ENCODE measurements at regions not wholly inside any gene's neighbourhood (a gene's known extent, or its start where the extent isn't known, plus 50 kb on each side); places are given as distances from the start of the nearest gene placed in this dataset.

- no peak for DNase-seq (ENCODE audit: low read depth in 2 of 3, low spot score in 2 of 3)
Observed at GRCh38 chr11:45449036-45449601, 163.0 kb upstream of the SYT13 start.

- no peak for DNase-seq (ENCODE audit: low read depth in 2 of 3, low spot score in 2 of 3)
Observed at GRCh38 chr11:45448561-45448960, 162.4 kb upstream of the SYT13 start.

GRCh38 chr11:45446998-45447397 is 160.9 kb upstream of the SYT13 start:
- no peak for DNase-seq (ENCODE audit: low read depth in 2 of 3, low spot score in 2 of 3)

GRCh38 chr11:45446434-45446833 is 160.3 kb upstream of the SYT13 start:
- DNase-seq (ENCODE audit: low read depth in 2 of 3, low spot score in 2 of 3) = no peak

- no peak for DNase-seq (ENCODE audit: low read depth in 2 of 3, low spot score in 2 of 3)
Observed at GRCh38 chr11:45444796-45445195, 158.7 kb upstream of the SYT13 start.

- DNase-seq (ENCODE audit: low read depth in 2 of 3, low spot score in 2 of 3) = no peak
Observed at GRCh38 chr11:45440111-45440510, 154.0 kb upstream of the SYT13 start.

GRCh38 chr11:45436966-45437365 is 150.8 kb upstream of the SYT13 start:
- no peak for DNase-seq (ENCODE audit: low read depth in 2 of 3, low spot score in 2 of 3)

- no peak for DNase-seq (ENCODE audit: low read depth in 2 of 3, low spot score in 2 of 3)
Observed at GRCh38 chr11:45436118-45436517, 150.0 kb upstream of the SYT13 start.

GRCh38 chr11:45435706-45436105 is 149.6 kb upstream of the SYT13 start:
- no peak for DNase-seq (ENCODE audit: low read depth in 2 of 3, low spot score in 2 of 3)

GRCh38 chr11:45432910-45433309 is 146.8 kb upstream of the SYT13 start:
- no peak for DNase-seq (ENCODE audit: low read depth in 2 of 3, low spot score in 2 of 3)

- no peak for DNase-seq (ENCODE audit: low read depth in 2 of 3, low spot score in 2 of 3)
Observed at GRCh38 chr11:45432100-45432499, 146.0 kb upstream of the SYT13 start.

GRCh38 chr11:45431046-45432018 is 145.2 kb upstream of the SYT13 start:
- no peak for DNase-seq (ENCODE audit: low read depth in 2 of 3, low spot score in 2 of 3)

GRCh38 chr11:45430361-45430760 is 144.2 kb upstream of the SYT13 start:
- no peak for DNase-seq (ENCODE audit: low read depth in 2 of 3, low spot score in 2 of 3)

- DNase-seq (ENCODE audit: low read depth in 2 of 3, low spot score in 2 of 3) = no peak
Observed at GRCh38 chr11:45429719-45430118, 143.6 kb upstream of the SYT13 start.

- DNase-seq (ENCODE audit: low read depth in 2 of 3, low spot score in 2 of 3) = no peak
Observed at GRCh38 chr11:45428541-45429230, 142.5 kb upstream of the SYT13 start.

GRCh38 chr11:45428116-45428515 is 142.0 kb upstream of the SYT13 start:
- no peak for DNase-seq (ENCODE audit: low read depth in 2 of 3, low spot score in 2 of 3)

GRCh38 chr11:45424411-45425180 is 138.5 kb upstream of the SYT13 start:
- no peak for DNase-seq (ENCODE audit: low read depth in 2 of 3, low spot score in 2 of 3)

- DNase-seq (ENCODE audit: low read depth in 2 of 3, low spot score in 2 of 3) = no peak
Observed at GRCh38 chr11:45423475-45424120, 137.5 kb upstream of the SYT13 start.

- DNase-seq (ENCODE audit: low read depth in 2 of 3, low spot score in 2 of 3) = no peak
Observed at GRCh38 chr11:45423036-45423435, 136.9 kb upstream of the SYT13 start.

- no peak for DNase-seq (ENCODE audit: low read depth in 2 of 3, low spot score in 2 of 3)
Observed at GRCh38 chr11:45414088-45414487, 127.9 kb upstream of the SYT13 start.

Measured in hematopoietic multipotent progenitor cell (in vitro differentiated cells).